ENCODE measurements at regions not wholly inside any gene's neighbourhood (a gene's known extent, or its start where the extent isn't known, plus 50 kb on each side); places are given as distances from the start of the nearest gene placed in this dataset.

- H3K4me3 Mint-ChIP-seq: no peak overlapping the region
- no peaks in the 10 kb centered on the region for H3K36me3 Mint-ChIP-seq
- H3K27me3 Mint-ChIP-seq (ENCODE audit: low read depth): no peaks in the 10 kb centered on the region
- peaks cover 28% of the 10 kb centered on the region for H3K4me1 Mint-ChIP-seq
- H3K27ac Mint-ChIP-seq: peak overlapping the region; percentile 87
- ATAC-seq (peak; percentile 65), DNase-seq (ENCODE audit: low spot score) (no peak)
- H3K9me3 Mint-ChIP-seq: peaks cover 13% of the 10 kb centered on the region; the same call in 1 of the 2 replicates
- POLR2A ChIA-PET: no interaction called here
- TF ChIP-seq NR2C2 (CRISPR knock-in tag; IDR thresholded peaks at IDR 0.05) (no peak), TEAD4 (CRISPR knock-in tag; IDR thresholded peaks at IDR 0.05) (no peak), ATF2 (CRISPR knock-in tag; IDR thresholded peaks at IDR 0.05; ENCODE audit: borderline replicate concordance, low read depth) (no peak), GRHL2 (CRISPR knock-in tag; IDR thresholded peaks at IDR 0.05; ENCODE audit: insufficient replicate concordance, severe bottlenecking) (no peak), E2F4 (CRISPR knock-in tag; IDR thresholded peaks at IDR 0.05; ENCODE audit: borderline replicate concordance, low read depth) (no peak), ATF1 (CRISPR knock-in tag; IDR thresholded peaks at IDR 0.05) (no peak), RELA (CRISPR knock-in tag; IDR thresholded peaks at IDR 0.05; ENCODE audit: borderline replicate concordance) (no peak), EMX1 (CRISPR knock-in tag; IDR thresholded peaks at IDR 0.05) (no peak), SP1 (CRISPR knock-in tag; conservative IDR thresholded peaks at IDR 0.05) (no peak), JUN (CRISPR knock-in tag; IDR thresholded peaks at IDR 0.05) (no peak), KAT7 (CRISPR knock-in tag; IDR thresholded peaks at IDR 0.05; ENCODE audit: borderline replicate concordance) (no peak), ZNF281 (CRISPR knock-in tag; IDR thresholded peaks at IDR 0.05) (no peak), ETV6 (CRISPR knock-in tag; IDR thresholded peaks at IDR 0.05) (no peak)
- CTCF ChIA-PET: interaction anchor here (0.7 kb wide), 1 partner anchor 76 kb away, joined by 3 read pairs; no protein-coding TSS in a partner anchor
Observed at GRCh38 chr3:153706706-153707105, 414.5 kb upstream of the ARHGEF26 start.

GRCh38 chr3:153714016-153714415 is 407.2 kb upstream of the ARHGEF26 start:
- ATAC-seq: no peak
- no peak for TF ChIP-seq ATF1 (CRISPR knock-in tag; IDR thresholded peaks at IDR 0.05)
- TF ChIP-seq CREM (CRISPR knock-in tag; IDR thresholded peaks at IDR 0.05): no peak
- Mint-ChIP-seq H3K9me3 (0 out of 2 replicates have a peak, but pooled peaks cover 4% of the 10 kb centered on the region), H3K4me3 (no peak overlapping the region), H3K27me3 (ENCODE audit: low read depth) (no peaks in the 10 kb centered on the region), H3K36me3 (no peaks in the 10 kb centered on the region), H3K4me1 (no peaks in the 10 kb centered on the region), H3K27ac (no peak overlapping the region)
- POLR2A ChIA-PET: no interaction called here
- CTCF ChIA-PET: no interaction called here
- no peak for DNase-seq (ENCODE audit: low spot score)

- Mint-ChIP-seq H3K9me3 (0 out of 2 replicates have a peak, but pooled peaks cover 4% of the 10 kb centered on the region), H3K4me3 (no peak overlapping the region), H3K36me3 (no peaks in the 10 kb centered on the region), H3K4me1 (no peaks in the 10 kb centered on the region), H3K27me3 (ENCODE audit: low read depth) (no peaks in the 10 kb centered on the region), H3K27ac (no peak overlapping the region)
- ATAC-seq (no peak), DNase-seq (ENCODE audit: low spot score) (no peak)
- ChIA-PET POLR2A (no interaction called here), CTCF (no interaction called here)
- TF ChIP-seq ATF3 (CRISPR knock-in tag; conservative IDR thresholded peaks at IDR 0.05) (no peak), GTF2I (CRISPR knock-in tag; conservative IDR thresholded peaks at IDR 0.05) (no peak), FOXK1 (CRISPR knock-in tag; IDR thresholded peaks at IDR 0.05) (no peak), ZNF138 (CRISPR knock-in tag; conservative IDR thresholded peaks at IDR 0.05) (no peak), ELF4 (CRISPR knock-in tag; IDR thresholded peaks at IDR 0.05; ENCODE audit: low read depth) (no peak), ZNF232 (CRISPR knock-in tag; IDR thresholded peaks at IDR 0.05) (no peak), JUN (CRISPR knock-in tag; IDR thresholded peaks at IDR 0.05) (no peak), NR1H2 (CRISPR knock-in tag; IDR thresholded peaks at IDR 0.05) (no peak), NFYB (CRISPR knock-in tag; conservative IDR thresholded peaks at IDR 0.05; ENCODE audit: low read depth) (no peak), HMGA2 (CRISPR knock-in tag; IDR thresholded peaks at IDR 0.05) (no peak), SMAD4 (CRISPR knock-in tag; IDR thresholded peaks at IDR 0.05) (no peak), EMX1 (CRISPR knock-in tag; IDR thresholded peaks at IDR 0.05) (no peak), ZBTB21 (CRISPR knock-in tag; IDR thresholded peaks at IDR 0.05; ENCODE audit: borderline replicate concordance) (no peak), ZSCAN18 (CRISPR knock-in tag; IDR thresholded peaks at IDR 0.05) (no peak), SP1 (CRISPR knock-in tag; conservative IDR thresholded peaks at IDR 0.05) (no peak), CBFB (CRISPR knock-in tag; IDR thresholded peaks at IDR 0.05; ENCODE audit: low read depth) (no peak)
Observed at GRCh38 chr3:153714588-153715290, 406.5 kb upstream of the ARHGEF26 start.

Data from WTC11 (cell line).